HEK293 (cell line): ENCODE measurements at regions not wholly inside any gene's neighbourhood (a gene's known extent, or its start where the extent isn't known, plus 50 kb on each side); places are given as distances from the start of the nearest gene placed in this dataset.

Experiments used
- CTCF ChIA-PET: fragments of 350-600 bp; formaldehyde crosslinking; extraction: SDS; loops from one replicate; lab custom pipeline; 2021; ENCODE audit warnings: antibody characterized with exemption; lab: Yijun Ruan, JAX
- POLR2A ChIA-PET: fragments of 300-600 bp; formaldehyde crosslinking; extraction: SDS; loops from one replicate; lab custom pipeline; 2020; ENCODE audit warnings: antibody characterized with exemption, inconsistent platforms; lab: Yijun Ruan, JAX
- H3K27ac ChIP-seq: fragments of 200-500 bp; sonication (Bioruptor generic); 2 replicates; pipeline ENCODE4 v1.5.1; 2014; ENCODE audit warnings: low read depth, low read length, control low read depth, inconsistent platforms; ENCODE audit errors: extremely low read depth
- H3K36me3 ChIP-seq, 2 experiments: fragments of 200-500 bp in 1 of 2; sonication (Bioruptor generic) in 1 of 2; 1 replicate in 1 of 2; 2 replicates in 1 of 2; pipeline ENCODE4 v1.5.1; 2014 to 2017; ENCODE audit warnings: inconsistent platforms in 2 of 2, low read length in 2 of 2; ENCODE audit not compliant: control insufficient read depth in 2 of 2, insufficient read depth in 1 of 2
- H3K4me1 ChIP-seq: fragments of 200-500 bp; sonication (Bioruptor generic); 2 replicates; pipeline ENCODE4 v1.5.1; 2014; ENCODE audit warnings: mild to moderate bottlenecking, low read length, inconsistent platforms; ENCODE audit not compliant: control insufficient read depth, insufficient read depth
- H3K4me3 ChIP-seq: 2 replicates; pipeline ENCODE4 v1.5.1; 2011; ENCODE audit warnings: low read depth, mild to moderate bottlenecking, control low read depth, low read length, moderate library complexity
- H3K9me3 ChIP-seq: fragments of 200-500 bp; sonication (Bioruptor generic); 2 replicates; pipeline ENCODE4 v1.5.1; 2014; ENCODE audit warnings: low read depth, low read length, inconsistent platforms; ENCODE audit not compliant: control insufficient read depth, insufficient read depth
- GLIS2 ChIP-seq: fragments of 450-650 bp; formaldehyde crosslinking; IDR thresholded peaks from 2 replicates; pipeline ENCODE4 v1.5.1; 2016; ENCODE audit warnings: missing biosample characterization, missing genetic modification characterization
- IKZF3 ChIP-seq: fragments of 450-650 bp; IDR thresholded peaks from 2 replicates; pipeline ENCODE4 v1.5.0; 2018; ENCODE audit warnings: missing biosample characterization, mild to moderate bottlenecking, missing genetic modification characterization, moderate library complexity
- KLF17 ChIP-seq: fragments of 450-650 bp; formaldehyde crosslinking; IDR thresholded peaks from 2 replicates; pipeline ENCODE4 v1.5.1; 2016; ENCODE audit warnings: missing biosample characterization, missing genetic modification characterization
- MEIS1 ChIP-seq: sonication (generic); formaldehyde crosslinking; IDR thresholded peaks from 2 replicates; pipeline ENCODE4 v1.8.1; 2022; ENCODE audit warnings: missing genetic modification reagents, mild to moderate bottlenecking, borderline replicate concordance
- PATZ1 ChIP-seq: fragments of 450-650 bp; formaldehyde crosslinking; IDR thresholded peaks from 2 replicates; pipeline ENCODE4 v1.5.1; 2016; ENCODE audit warnings: missing biosample characterization, missing genetic modification characterization
- PRDM4 ChIP-seq: fragments of 450-650 bp; formaldehyde crosslinking; IDR thresholded peaks from 2 replicates; pipeline ENCODE4 v1.5.1; 2017; ENCODE audit warnings: missing biosample characterization, missing genetic modification characterization
- SP2 ChIP-seq: fragments of 450-650 bp; formaldehyde crosslinking; IDR thresholded peaks from 2 replicates; pipeline ENCODE4 v1.5.1; 2016; ENCODE audit warnings: missing biosample characterization, missing genetic modification characterization
- SP7 ChIP-seq: fragments of 450-650 bp; formaldehyde crosslinking; IDR thresholded peaks from 2 replicates; pipeline ENCODE4 v1.5.1; 2016; ENCODE audit warnings: missing biosample characterization, missing genetic modification characterization
- TCF7L2 ChIP-seq: IDR thresholded peaks from 2 replicates; pipeline ENCODE4 v1.6.1; 2011; ENCODE audit warnings: low read depth, mild to moderate bottlenecking, inconsistent platforms, low read length, moderate library complexity, borderline replicate concordance
- ZBTB20 ChIP-seq: fragments of 450-650 bp; formaldehyde crosslinking; IDR thresholded peaks from 2 replicates; pipeline ENCODE4 v1.5.1; 2016; ENCODE audit warnings: missing biosample characterization, missing genetic modification characterization
- ZBTB21 ChIP-seq: fragments of 450-650 bp; formaldehyde crosslinking; IDR thresholded peaks from 2 replicates; pipeline ENCODE4 v1.5.1; 2017; ENCODE audit warnings: missing biosample characterization, missing genetic modification characterization
- ZBTB26 ChIP-seq: fragments of 450-650 bp; formaldehyde crosslinking; optimal IDR thresholded peaks from 2 replicates; pipeline ENCODE3; 2016; ENCODE audit warnings: missing biosample characterization, mild to moderate bottlenecking, missing genetic modification characterization
- ZFP69B ChIP-seq: fragments of 450-650 bp; formaldehyde crosslinking; IDR thresholded peaks from 2 replicates; pipeline ENCODE4 v1.5.1; 2016; ENCODE audit warnings: missing biosample characterization, missing genetic modification characterization
- ZNF112 ChIP-seq: fragments of 450-650 bp; formaldehyde crosslinking; IDR thresholded peaks from 2 replicates; pipeline ENCODE4 v1.5.0; 2017; ENCODE audit warnings: missing biosample characterization, missing genetic modification characterization
- ZNF24 ChIP-seq: fragments of 450-650 bp; formaldehyde crosslinking; IDR thresholded peaks from 2 replicates; pipeline ENCODE4 v1.5.1; 2016; ENCODE audit warnings: missing biosample characterization, missing genetic modification characterization
- ZNF248 ChIP-seq: fragments of 450-650 bp; formaldehyde crosslinking; IDR thresholded peaks from 2 replicates; pipeline ENCODE4 v1.5.1; 2017; ENCODE audit warnings: missing biosample characterization, missing genetic modification characterization
- ZNF404 ChIP-seq: fragments of 450-650 bp; formaldehyde crosslinking; IDR thresholded peaks from 2 replicates; pipeline ENCODE4 v1.5.1; 2017; ENCODE audit warnings: missing biosample characterization, missing genetic modification characterization
- ZNF488 ChIP-seq: fragments of 450-650 bp; formaldehyde crosslinking; IDR thresholded peaks from 2 replicates; pipeline ENCODE4 v1.5.1; 2016; ENCODE audit warnings: missing biosample characterization, missing genetic modification characterization
- ZNF596 ChIP-seq: fragments of 450-650 bp; IDR thresholded peaks from 2 replicates; pipeline ENCODE4 v1.5.0; 2018; ENCODE audit warnings: missing biosample characterization, mild to moderate bottlenecking, missing genetic modification characterization, moderate library complexity
- ZNF660 ChIP-seq: fragments of 450-650 bp; IDR thresholded peaks from 2 replicates; pipeline ENCODE4 v1.5.1; 2018; ENCODE audit warnings: missing biosample characterization, mild to moderate bottlenecking, missing genetic modification characterization
- ZXDB ChIP-seq: fragments of 450-650 bp; formaldehyde crosslinking; IDR thresholded peaks from 2 replicates; pipeline ENCODE4 v1.5.1; 2016; ENCODE audit warnings: missing biosample characterization, missing genetic modification characterization

- no peak for TF ChIP-seq ZBTB26 (tag by site-specific recombination)
- TF ChIP-seq ZBTB20 (tag by site-specific recombination), result no peak
- no peak for TF ChIP-seq ZXDB (tag by site-specific recombination)
Measured at GRCh38 chr10:130993612-130994011, 317.9 kb downstream of the TCERG1L start (continued).

GRCh38 chr10:130994191-130994590, 317.3 kb downstream of the TCERG1L start:
- TF ChIP-seq KLF17 (tag by site-specific recombination) (no peak), ZNF660 (tag by site-specific recombination) (no peak), ZNF488 (tag by site-specific recombination) (no peak)

GRCh38 chr10:130994845-130995244, 316.7 kb downstream of the TCERG1L start:
- H3K36me3 ChIP-seq, result no peaks in the 10 kb centered on the region
- no peak overlapping the region for H3K27ac ChIP-seq
- ChIA-PET CTCF (no interaction called here), POLR2A (interaction anchor here (0.6 kb wide), 1 partner anchor 24 kb away, joined by 3 read pairs; no protein-coding TSS in a partner anchor)
- H3K4me1 ChIP-seq, result no peaks in the 10 kb centered on the region
- no peak overlapping the region for H3K4me3 ChIP-seq
- no peaks in the 10 kb centered on the region for H3K9me3 ChIP-seq
- TF ChIP-seq ZBTB21, result no peak
- no peak for TF ChIP-seq ZNF112
- no peak for TF ChIP-seq PATZ1 (tag by site-specific recombination)
- no peak for TF ChIP-seq GLIS2 (tag by site-specific recombination)
- TF ChIP-seq ZNF596 (tag by site-specific recombination), result no peak
- no peak for TF ChIP-seq TCF7L2
- TF ChIP-seq ZNF404 (tag by site-specific recombination), result no peak
- no peak for TF ChIP-seq PRDM4 (tag by site-specific recombination)
- TF ChIP-seq ZNF248, result no peak
- no peak for TF ChIP-seq ZFP69B
- no peak for TF ChIP-seq SP7 (tag by site-specific recombination)
- TF ChIP-seq MEIS1, result no peak
- no peak for TF ChIP-seq SP2 (tag by site-specific recombination)
- no peak for TF ChIP-seq IKZF3 (tag by site-specific recombination)
- TF ChIP-seq ZNF24 (tag by site-specific recombination), result no peak

More at GRCh38 chr10:130994191-130994590, 317.3 kb downstream of the TCERG1L start:
- Histone ChIP-seq H3K9me3 (no peaks in the 10 kb centered on the region), H3K4me1 (no peaks in the 10 kb centered on the region), H3K27ac (no peak overlapping the region), H3K4me3 (no peak overlapping the region), H3K36me3 (no peaks in the 10 kb centered on the region)
- ChIA-PET POLR2A (no interaction called here), CTCF (interaction anchor here (0.6 kb wide), 1 partner anchor 34 kb away, joined by 3 read pairs; no protein-coding TSS in a partner anchor)
